ENCODE measurements at regions not wholly inside any gene's neighbourhood (a gene's known extent, or its start where the extent isn't known, plus 50 kb on each side); places are given as distances from the start of the nearest gene placed in this dataset.

DNA sequence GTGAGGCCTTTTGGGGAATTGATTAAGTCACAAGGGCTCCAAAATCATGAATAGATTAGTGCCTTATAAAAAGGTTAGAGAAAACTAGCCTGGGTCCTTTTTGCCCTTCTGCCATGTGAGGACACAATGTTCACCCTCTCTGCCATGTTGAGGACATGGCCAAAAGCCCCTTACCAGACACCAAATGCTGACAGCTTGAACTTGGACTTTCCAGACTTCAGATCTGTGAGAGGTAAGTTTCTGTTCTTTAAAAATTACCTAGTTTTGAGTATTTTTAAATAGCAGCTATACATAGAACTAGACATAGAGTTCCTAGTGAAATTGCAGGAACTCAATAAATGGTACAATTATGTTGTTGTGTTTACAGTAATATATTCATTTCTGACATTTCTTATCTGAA, 1214.4 kb downstream of the ADGRL3 start:
- DNase-seq: no peak

DNA sequence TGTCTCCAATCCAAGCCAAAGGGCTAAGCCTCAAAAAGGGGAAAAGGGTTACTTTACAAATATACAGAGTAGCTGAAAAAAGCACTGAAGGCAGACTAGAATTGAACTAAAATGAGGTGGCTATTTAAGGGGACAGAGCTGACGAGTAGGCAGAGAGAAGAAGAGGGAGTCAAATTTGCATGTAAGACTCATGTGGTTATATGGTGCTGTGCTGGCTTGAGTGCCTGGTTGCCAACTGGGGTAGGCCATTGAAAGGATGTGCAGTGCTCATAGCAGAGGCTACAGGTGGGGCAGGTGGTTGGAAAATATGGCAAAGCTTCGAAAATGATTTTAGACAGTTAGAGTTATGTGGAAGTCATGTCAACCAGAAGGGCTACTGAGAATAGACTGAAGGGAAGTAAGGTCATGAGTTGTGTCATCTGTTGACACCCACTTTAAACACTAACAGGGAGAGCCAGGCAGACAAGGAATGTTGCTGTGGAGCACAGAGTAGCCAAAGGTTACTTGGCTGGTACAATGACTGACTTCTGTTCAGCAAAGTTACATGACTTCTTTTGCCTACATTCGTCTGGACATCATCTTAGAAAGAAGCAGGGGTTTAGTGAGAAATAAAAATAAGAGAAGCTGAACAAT, 1210.4 kb downstream of the ADGRL3 start:
- DNase-seq: no peak

DNA sequence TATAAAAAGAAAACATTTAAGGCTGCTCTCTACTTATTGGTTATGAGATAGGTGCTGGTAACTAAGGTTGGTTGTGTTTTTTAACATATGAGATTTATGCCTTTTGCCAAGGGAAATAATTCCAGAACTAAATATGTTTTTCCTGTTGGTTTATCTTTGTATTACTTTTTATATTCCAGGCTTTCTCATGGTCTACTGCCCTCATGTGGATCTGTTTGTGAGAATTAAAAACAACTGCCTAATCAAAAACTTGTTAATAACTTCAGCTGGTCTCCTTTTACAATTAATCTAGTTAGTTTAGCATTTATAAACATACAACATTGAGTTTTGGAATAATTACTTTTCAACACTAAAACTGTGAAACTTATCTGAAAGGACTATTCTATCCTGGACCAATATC, 1208.3 kb downstream of the ADGRL3 start:
- no peak for DNase-seq

DNA sequence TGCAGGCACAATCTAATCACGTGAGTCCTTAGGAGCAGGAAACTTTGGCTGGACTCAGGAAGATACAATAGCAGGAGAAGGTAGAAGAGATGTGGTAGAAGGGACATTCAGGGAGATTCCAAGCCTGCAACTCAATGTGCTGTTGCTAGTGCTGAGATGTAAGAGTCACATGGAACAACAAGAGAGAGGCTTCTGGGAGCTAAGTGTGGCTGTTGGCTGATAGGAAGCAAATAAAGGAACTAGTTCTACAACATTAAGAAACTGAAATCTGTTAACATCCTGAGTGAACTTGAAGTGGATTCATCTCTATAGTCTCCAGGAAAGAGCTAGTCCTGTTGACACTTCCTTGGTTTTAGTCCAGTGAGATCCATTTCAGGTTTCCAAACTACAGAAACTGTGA, 1207.4 kb downstream of the ADGRL3 start:
- DNase-seq: no peak

DNA sequence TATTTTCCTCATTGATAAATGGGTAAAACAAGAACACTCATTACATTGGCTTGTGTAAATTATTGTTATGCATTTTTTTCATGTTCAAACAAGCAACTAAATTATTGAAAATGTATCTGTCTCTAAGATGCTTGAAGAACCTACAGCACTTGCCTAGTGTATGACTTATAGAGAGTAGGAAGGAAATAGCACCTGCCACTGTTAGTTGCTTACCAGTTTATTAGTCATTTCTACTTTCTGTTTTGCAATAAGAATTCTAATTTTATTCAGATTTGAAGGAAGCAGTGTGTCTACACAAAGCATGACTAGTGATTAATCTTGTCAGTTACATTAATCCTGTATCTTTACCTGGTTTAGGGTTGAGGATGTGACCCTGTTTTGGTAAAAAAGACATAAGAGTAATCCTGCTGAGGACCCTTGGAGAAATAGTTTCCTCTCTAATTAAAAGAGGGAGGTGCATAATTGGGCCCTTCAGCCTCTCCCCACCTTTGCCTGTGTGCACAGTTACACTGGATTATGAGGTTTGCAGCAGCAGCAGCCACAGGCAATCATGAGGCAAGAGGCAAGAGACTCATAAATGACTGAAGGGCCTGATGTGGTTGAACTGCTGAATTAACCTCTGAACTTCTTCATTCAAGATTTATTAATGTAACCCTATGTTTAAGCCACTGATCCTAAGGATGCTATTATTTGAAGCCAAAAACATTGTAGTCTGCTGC, 1202.1 kb downstream of the ADGRL3 start:
- no peak for DNase-seq

DNA sequence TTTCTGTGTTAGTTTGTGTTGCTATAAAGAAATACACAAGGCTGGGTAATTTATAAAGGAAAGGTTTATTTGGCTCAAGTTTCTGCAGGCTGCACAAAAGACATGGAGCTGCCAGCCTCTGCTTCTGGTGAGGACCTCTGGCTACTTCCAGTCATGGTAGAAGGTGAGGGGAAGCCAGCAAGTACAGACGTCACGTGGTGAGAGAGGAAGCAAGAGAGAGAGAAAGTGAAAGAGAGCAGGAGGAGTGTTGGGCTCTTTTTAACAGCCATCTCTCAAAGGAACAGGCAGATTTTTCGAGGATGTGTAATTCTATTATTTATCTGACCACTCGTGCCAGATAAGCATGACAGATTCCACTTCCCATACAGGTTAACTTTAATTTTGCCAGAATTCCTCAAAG, 1199.1 kb downstream of the ADGRL3 start:
- no peak for DNase-seq

DNA sequence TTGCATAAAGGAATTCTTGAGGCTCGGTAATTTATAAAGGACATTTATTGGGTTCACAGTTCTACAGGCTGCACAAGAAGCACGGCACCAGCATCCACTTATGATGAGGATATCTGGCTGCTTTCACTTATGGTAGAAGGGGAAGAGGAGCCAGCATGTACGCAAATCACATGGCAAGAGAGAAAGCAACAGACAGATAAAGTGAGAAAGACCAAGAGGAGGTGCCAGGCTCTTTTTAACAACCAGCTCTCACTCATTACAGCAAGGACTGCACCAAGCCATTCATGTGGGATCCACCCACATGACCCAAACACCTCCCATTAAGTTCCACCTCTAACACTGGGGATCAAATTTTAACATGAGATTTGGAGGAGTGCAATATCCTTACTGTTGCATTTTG, 1198.2 kb downstream of the ADGRL3 start:
- DNase-seq: no peak

DNA sequence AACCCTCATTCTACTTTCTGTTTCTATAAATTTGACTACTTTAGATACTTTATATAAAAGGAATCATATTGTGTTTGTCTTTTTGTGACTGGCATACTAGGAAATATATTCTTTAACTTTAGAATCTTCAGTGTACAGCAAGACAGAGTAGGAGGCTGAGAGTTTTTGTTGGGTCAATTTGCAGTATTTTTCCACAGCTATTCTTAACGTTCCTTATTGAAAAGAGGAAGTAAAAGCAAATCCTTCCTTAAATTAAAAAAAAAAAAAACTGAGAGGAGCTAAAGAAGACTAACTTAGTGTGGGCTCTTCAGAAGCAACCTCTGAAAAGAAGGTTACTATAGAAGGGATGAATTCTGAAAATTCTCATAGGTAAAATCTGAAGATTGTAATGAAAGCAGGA, 1194.6 kb downstream of the ADGRL3 start:
- DNase-seq: no peak

DNA sequence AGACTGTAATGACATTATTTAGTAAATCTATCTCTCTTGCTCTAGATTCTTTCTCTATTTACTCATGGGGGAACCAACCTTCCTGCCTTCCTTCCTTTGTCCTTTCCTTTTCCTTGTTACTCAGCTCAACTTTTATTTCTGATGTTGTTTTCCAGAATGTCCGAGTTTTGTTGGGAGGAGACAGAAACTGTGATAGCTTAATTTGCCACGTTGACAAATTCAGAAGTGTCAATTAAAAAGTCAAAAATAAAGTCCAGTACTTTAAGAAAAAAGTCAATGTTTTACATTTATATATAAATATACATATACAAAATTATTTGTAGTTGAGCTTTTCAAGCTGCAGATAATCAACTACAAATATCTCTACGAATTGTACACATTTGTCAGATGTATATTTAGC, 1187.7 kb downstream of the ADGRL3 start:
- no peak for DNase-seq

DNA sequence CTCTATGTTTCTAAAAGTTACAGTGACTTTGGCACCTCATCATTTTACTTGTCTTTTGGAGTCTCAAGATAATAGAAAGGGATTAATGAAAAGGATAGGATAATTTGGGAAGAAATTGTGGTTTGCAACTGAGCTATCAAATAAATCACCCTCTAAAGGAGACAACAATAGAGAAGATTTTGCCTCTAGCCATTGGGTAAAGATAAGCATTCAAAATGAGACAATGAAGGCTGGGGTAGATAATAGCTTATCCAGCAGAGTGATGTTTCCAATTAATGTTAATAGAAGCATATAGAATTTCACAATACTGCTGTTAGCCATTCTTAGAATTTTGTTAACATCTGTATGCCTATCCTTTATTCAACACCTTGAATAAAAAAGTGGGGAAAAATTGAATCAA, 1177.6 kb downstream of the ADGRL3 start:
- no peak for DNase-seq

DNA sequence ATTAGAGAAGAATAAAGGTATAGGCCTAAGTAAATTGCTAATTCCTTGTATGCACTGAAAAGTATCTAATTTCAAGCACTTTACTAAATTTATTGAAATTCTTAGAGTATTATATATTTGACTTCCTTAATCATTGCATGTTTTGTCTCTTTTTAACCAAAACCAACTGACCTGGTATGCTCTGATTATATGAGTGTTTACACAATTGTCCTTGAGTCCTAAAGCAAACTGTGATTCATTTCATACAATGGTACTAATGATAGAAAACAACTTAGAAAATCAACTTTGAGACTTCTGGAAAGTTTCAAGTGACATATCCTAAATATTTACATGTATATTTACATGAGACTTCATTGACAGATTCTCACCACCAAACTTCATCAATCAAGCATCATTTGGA, 1177.1 kb downstream of the ADGRL3 start:
- no peak for DNase-seq

DNA sequence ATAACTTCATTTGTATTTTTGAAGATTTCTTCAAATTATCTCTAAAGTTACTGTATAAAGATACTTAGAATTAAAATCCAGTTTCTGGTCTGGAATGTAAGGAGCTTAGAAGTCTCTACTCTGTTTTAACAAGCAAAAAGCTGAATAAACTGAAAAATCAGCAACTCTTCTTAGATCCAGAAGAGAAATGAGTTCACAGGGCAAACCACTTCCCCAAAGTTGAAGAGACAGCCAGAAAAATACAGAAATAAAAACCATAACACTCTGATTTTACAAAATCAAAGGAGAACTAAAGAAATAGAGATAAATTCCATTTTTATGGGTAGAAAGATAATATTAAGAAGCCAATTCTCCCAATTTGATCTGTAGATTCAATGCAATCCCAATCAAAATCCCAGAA, 1166.8 kb downstream of the ADGRL3 start:
- DNase-seq: no peak

DNA sequence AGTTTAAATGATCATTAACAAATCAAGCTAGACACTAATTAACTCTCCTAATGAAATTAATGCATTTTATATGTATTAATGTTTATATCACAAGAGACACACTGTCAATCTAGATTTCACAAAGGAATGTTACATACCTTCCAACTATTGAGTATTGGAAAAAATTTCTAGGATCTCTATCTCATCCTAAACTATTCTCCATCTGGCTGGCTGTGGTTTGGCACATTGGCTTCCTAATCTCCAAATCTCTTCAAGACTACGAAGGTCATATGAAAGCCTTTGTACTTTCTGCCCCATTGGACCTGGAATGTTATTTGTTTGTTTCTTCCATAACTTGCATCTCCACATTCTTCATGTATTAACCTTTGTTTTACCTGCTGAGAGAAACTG, 1160.0 kb downstream of the ADGRL3 start:
- no peak for DNase-seq

DNA sequence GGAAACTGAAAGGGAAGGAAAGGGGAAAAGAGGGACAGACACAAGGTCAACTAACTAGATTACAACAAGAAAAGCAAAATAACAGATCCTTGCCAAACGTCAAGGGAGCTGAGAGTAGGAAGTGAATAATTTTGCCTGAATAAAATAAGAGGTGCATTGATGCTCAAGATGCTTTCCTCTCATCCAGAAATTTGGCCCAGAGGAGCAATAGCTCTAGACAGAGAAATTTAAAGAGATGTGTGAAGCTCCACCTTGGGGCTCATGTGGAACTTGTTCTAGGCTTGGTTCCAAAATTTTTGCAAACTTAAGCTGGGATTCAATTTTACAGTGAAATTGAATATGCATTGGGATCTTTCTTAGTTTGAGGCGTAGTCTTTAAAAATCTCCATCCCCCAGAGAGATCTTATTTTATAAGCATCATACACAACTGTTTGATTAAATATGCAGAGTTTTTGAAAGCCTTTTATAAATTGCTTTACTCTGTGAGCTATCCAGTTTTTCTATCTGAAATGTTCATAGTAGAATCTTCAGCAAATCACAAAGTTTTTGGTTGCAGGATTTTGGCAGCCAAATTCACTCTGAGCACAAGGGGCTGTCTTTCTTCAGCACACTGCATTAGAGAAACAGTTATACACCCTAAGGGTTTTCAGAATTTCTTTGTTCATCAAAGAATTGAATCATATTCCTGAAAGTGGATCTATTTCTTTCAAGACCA, 1159.5 kb downstream of the ADGRL3 start:
- DNase-seq: no peak

DNA sequence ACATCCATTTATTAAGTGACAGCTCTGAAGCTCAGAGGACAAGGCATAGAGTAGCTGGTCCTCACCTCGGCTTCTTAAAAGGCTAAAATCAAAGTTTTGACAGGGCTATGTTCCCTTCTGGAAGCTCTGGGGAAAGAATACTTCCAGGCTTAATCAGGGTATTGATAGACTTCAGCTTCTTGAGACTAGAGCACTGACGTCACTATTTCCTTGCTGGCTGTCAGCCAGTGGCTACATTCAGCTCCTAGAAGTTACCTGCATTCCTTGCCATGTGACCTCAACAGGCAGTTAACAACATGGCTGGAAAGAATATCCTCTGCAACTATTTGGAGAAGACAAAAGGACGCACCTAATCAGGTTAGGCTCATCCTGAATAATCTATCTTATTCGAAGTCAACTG, 1144.8 kb downstream of the ADGRL3 start:
- DNase-seq: no peak

DNA sequence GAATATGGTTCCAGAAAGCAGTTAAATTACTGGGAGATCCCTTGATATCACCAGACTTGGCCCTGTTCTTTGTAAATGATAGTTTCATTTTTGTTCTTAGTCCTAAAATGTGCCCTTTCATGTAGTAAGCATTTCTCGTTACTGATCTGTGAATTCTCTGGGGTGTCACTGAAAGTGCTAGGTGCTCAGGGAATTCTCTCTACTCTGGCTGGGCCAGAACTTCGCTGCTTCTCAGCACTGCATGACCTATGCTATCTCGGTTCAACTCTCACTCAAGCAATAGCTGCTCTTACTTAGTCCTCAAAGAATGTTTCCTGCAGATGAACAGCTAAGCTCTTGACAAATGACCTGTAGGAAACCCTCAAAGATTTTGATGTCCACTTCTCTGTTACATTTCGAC, 1144.3 kb downstream of the ADGRL3 start:
- DNase-seq: no peak

DNA sequence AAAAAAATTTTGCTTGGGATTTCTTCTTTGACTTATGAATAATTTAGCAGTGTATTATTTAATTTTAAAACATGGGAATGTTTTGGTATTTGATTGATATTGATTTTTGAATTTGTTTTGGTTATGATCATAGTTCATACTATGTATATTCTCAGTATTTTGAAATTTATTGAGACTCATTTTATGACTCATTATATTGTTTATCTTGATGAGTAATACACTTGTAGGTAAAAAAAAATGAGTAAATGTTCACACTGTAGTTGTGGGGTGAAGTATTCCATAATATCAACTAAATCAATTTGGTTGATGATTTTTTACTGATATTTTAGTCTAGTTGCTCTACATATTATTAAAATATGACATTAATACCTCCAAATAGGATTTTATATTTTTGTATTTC, 1142.2 kb downstream of the ADGRL3 start:
- DNase-seq: no peak

DNA sequence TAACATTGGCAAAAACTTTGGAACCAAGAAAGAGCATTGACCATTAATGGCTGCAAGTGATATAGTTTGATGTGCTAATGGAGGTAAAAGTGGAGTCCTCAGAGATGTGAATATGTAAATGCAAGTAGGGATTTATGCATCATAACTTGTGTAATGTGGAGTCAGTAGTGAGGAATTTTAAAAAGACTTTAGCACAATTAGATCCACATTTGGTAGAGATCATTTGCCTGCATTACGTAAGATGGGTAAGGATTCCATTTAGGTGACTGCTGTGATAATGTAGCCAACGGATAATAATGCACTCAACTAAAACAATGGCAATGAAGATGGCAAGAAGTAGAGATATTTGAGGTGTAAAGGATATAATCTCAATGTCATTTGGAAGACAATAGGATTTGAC, 1128.4 kb downstream of the ADGRL3 start:
- no peak for DNase-seq

DNA sequence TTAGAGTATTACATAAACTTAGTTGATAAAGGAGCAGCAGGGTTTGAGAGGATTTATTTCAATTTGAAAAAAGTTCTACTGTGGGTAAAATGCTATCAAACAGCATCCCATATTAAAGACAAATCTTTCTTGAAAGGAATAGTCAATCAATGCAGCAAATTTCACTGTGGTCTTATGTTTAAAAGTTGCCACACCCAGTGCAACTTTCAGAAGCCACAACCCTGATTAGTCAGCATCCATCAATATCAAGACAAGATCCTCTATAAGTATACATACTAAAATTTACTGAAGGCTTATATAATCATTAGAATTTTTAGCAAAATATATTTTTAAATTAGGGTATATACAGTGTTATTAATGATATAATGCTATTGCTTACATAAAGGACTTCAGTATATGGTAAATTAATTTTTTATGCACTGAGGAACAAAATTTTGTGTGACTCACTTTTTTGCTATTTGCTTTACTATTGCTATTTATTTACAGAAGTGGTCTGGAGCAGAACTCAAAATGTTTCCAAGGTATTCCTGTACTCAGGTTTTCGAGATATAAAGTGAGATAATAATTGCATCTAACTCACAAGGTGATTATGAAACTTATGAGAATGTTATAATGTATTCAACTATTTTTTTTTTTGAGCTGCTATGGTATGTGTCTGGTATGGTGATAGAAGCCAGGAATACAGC, 1127.6 kb downstream of the ADGRL3 start:
- no peak for DNase-seq

DNA sequence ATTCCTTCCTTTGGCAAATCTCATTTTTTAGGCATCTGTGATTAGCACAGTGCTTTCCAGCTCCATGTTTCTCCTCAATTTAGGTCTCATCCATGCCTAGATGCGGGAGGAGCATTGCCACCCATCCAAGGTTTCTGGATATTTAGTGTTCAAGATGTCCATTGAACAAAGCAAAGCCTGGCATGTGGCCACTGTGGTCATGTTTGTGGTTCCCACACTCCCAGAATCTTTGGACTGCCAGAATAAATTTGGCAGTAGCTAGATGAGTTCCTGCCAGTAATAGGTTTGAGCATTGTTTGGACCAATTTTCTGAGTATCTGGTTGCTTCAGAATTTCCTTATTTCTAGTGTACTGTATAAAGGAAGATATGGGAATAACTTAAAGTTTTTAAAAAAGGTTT, 1124.1 kb downstream of the ADGRL3 start:
- DNase-seq: no peak

DNA sequence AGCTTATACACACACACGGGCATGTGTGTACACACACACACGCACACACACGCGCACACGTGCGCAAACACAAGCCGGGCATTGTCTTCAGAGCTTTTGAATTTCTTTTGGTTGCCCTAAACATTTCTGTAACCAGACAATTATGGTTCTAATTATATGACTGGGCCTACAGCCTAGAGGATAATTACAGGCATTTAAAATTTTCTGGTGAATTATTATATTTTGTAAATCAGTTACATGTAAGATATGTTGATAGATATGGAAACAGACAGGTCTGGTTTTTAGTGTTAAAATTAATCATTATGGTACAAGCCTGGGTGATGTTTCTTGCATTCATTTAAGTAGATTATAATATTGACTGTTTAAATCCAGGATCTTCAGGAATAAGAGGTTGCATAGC, 1120.5 kb downstream of the ADGRL3 start:
- no peak for DNase-seq

DNA sequence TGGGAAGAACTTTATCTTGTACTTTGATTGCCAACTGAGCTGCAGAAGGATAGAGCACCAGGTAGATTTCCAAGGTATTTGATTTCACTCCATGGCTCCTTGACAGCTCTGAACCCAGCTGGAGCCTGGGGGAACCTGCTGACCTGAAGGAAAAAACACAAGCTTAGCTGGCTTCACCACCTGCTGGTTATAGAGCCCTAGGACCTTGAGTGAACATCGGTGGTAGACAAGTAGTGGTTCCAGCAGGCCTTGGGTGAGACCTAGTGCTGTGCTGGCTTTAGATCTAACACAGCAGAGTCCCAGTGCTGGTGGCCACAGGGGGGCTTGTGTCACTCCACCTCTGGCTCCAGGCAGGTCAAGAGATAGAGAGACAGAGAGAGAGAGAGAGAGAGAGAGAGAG, 1102.6 kb downstream of the ADGRL3 start:
- no peak for DNase-seq

DNA sequence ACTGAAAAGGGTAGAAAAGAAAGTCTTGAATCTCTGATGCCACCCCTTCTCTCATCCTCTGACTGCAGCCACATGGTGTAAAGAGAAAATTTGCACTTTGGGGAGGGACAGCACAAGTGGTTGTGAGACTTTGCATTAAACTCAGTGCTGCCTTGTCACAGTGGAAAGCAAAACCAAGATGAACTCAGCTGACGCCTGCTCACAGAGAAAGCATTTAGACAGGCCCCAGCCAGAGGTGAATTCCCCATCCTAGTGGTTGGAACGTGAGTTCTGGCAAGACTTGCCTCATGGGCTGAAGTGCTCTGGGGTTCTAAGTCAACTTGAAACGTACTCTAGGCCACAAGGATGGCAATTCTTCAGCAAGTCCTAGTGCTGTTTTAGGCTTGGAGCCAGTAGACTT, 1101.4 kb downstream of the ADGRL3 start:
- no peak for DNase-seq

DNA sequence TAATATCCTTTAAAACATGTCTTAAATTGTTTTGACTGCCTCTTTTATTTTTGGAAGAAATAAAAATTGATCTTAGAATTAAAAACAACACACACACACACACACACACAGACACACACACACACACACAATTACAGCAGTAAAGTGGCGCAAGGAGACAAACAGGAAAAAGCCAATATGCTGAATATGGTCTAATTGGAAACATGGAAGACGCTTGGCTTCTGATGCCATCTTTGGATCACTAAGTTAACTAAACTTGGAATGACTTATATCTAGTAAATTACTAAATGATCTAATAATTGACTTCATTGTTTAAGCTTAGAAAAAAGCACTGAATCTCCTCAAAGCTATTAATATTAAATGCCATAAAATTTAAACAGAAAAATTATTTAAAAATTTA, 1093.4 kb downstream of the ADGRL3 start:
- DNase-seq: no peak
